ENCODE measurements at regions not wholly inside any gene's neighbourhood (a gene's known extent, or its start where the extent isn't known, plus 50 kb on each side); places are given as distances from the start of the nearest gene placed in this dataset.

DNA sequence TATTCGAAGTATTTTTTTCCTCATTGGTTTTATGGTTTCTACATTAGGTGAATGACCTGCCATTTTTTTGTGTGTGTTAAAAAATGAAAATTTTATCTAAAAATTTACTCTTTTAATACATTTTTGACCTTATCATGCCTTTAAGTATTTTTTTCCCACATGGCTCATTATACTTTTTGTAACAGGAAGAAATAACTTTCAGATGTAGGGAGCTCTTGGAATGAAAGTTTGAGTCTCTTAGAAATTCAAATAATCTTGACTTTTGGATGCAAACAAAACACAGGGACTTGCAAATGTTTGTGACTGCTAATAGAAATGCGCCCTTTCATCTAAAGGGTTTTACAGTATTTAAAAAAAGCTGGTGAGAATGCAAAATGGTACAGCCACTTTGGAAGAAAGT lies 457.9 kb downstream of the KLF5 start:
- H3K27ac ChIP-seq (ENCODE audit: low read depth in 1 of 2, low read length in 2 of 2) = no peak overlapping the region
- no peaks in the 10 kb centered on the region for H3K4me1 ChIP-seq (ENCODE audit: control insufficient read depth in 1 of 2, insufficient read depth in 2 of 2, low read length in 2 of 2)
- Mint-ChIP-seq H3K4me1 (no peaks in the 10 kb centered on the region), H3K4me3 (no peak overlapping the region), H3K36me3 (no peaks in the 10 kb centered on the region), H3K9me3 (peaks cover 2 to 12% (median 2%) of the 10 kb centered on the region in 7 donors), H3K27ac (no peak overlapping the region), H3K27me3 (ENCODE audit: low read depth in 3 of 3) (peaks cover 0 to 2% (median 0%) of the 10 kb centered on the region in 3 donors)
- no peak overlapping the region for H3K9ac ChIP-seq (ENCODE audit: insufficient read depth, low read length, poor library complexity, severe bottlenecking)
- H4K20me1 ChIP-seq (ENCODE audit: insufficient read depth, low read length) = no peaks in the 10 kb centered on the region
- intact Hi-C loops (cut with micrococcal nuclease) = no loop called here
- H3K9me3 ChIP-seq (replicated peaks in 1 of 2; ENCODE audit: control insufficient read depth in 1 of 2, insufficient read depth in 1 of 2, low read length in 2 of 2) = peaks cover 0 to 4% of the 10 kb centered on the region in 2 donors
- 100% methylated on average over 1 of the region's 2 CpGs for WGBS (ENCODE audit: insufficient coverage)
- no peak overlapping the region for H3K4me3 ChIP-seq (replicated peaks in 1 of 3; ENCODE audit: low read depth in 2 of 3, low read length in 3 of 3)
- H2AFZ ChIP-seq (ENCODE audit: insufficient read depth, low read depth, low read length, poor library complexity, severe bottlenecking) = no peak overlapping the region
- no peaks in the 10 kb centered on the region for H3K36me3 ChIP-seq (replicated peaks in 1 of 2; ENCODE audit: control insufficient read depth in 1 of 2, insufficient read depth in 2 of 2, low read length in 2 of 2)
- H3K27me3 ChIP-seq (ENCODE audit: control insufficient read depth in 2 of 2, insufficient read depth in 2 of 2, low read length in 2 of 2) = no peaks in the 10 kb centered on the region
- no peak for DNase-seq
- no peak overlapping the region for H3K4me2 ChIP-seq (replicated peaks; ENCODE audit: extremely low read depth, low read length, poor library complexity, severe bottlenecking)
- no peaks in the 10 kb centered on the region for H3K79me2 ChIP-seq (ENCODE audit: insufficient read depth, low read length)
- no peak for TF ChIP-seq CTCF (IDR thresholded peaks at IDR 0.05)

- H2AFZ ChIP-seq (ENCODE audit: insufficient read depth, low read depth, low read length, poor library complexity, severe bottlenecking) = no peak overlapping the region
- H3K27ac ChIP-seq (ENCODE audit: low read depth in 1 of 2, low read length in 2 of 2) = no peak overlapping the region
- no peak for DNase-seq
- no peaks in the 10 kb centered on the region for H4K20me1 ChIP-seq (ENCODE audit: insufficient read depth, low read length)
- H3K9me3 ChIP-seq (replicated peaks in 1 of 2; ENCODE audit: control insufficient read depth in 1 of 2, insufficient read depth in 1 of 2, low read length in 2 of 2) = peaks cover 0 to 4% of the 10 kb centered on the region in 2 donors
- H3K36me3 ChIP-seq (replicated peaks in 1 of 2; ENCODE audit: control insufficient read depth in 1 of 2, insufficient read depth in 2 of 2, low read length in 2 of 2) = no peaks in the 10 kb centered on the region
- peaks cover 2 to 7% (median 6%) of the 10 kb centered on the region in 7 donors for H3K9me3 Mint-ChIP-seq
- no peak overlapping the region for H3K9ac ChIP-seq (ENCODE audit: insufficient read depth, low read length, poor library complexity, severe bottlenecking)
- intact Hi-C loops (cut with micrococcal nuclease) = no loop called here
- H3K79me2 ChIP-seq (ENCODE audit: insufficient read depth, low read length) = no peaks in the 10 kb centered on the region
- peaks cover 0 to 2% (median 0%) of the 10 kb centered on the region in 3 donors for H3K27me3 Mint-ChIP-seq (ENCODE audit: low read depth in 3 of 3)
- no peak overlapping the region for H3K4me2 ChIP-seq (replicated peaks; ENCODE audit: extremely low read depth, low read length, poor library complexity, severe bottlenecking)
- no peaks in the 10 kb centered on the region for H3K36me3 Mint-ChIP-seq
- H3K4me1 Mint-ChIP-seq = no peaks in the 10 kb centered on the region
- no peaks in the 10 kb centered on the region for H3K27me3 ChIP-seq (ENCODE audit: control insufficient read depth in 2 of 2, insufficient read depth in 2 of 2, low read length in 2 of 2)
- no peak overlapping the region for H3K4me3 Mint-ChIP-seq
- H3K4me3 ChIP-seq (replicated peaks in 1 of 3; ENCODE audit: low read depth in 2 of 3, low read length in 3 of 3) = no peak overlapping the region
- no peak for TF ChIP-seq CTCF (IDR thresholded peaks at IDR 0.05)
- WGBS (ENCODE audit: insufficient coverage) = 80% methylated on average over 1 of the region's 2 CpGs
- no peaks in the 10 kb centered on the region for H3K4me1 ChIP-seq (ENCODE audit: control insufficient read depth in 1 of 2, insufficient read depth in 2 of 2, low read length in 2 of 2)
- H3K27ac Mint-ChIP-seq = peak overlapping the region in 1 of 7 donors; percentile 25
Observed at GRCh38 chr13:73514208-73514607, 455.4 kb downstream of the KLF5 start.

Measured in CD14-positive monocyte (primary cell).